Neuronal stem cell (in vitro differentiated cells): ENCODE measurements at regions not wholly inside any gene's neighbourhood (a gene's known extent, or its start where the extent isn't known, plus 50 kb on each side); places are given as distances from the start of the nearest gene placed in this dataset.

Experiments
- DNase-seq: peaks from one replicate; pipeline ENCODE4 v3.0.0-alpha.2; 2013; ENCODE audit warnings: low spot score
- H2AFZ ChIP-seq: one replicate; pipeline ENCODE4 v1.6.1; 2013; ENCODE audit warnings: mild to moderate bottlenecking, low read length, inconsistent platforms
- H2AK5ac ChIP-seq: 2 replicates; pipeline ENCODE4 v1.6.1; 2013; ENCODE audit warnings: low read depth, mild to moderate bottlenecking, inconsistent platforms, low read length, moderate library complexity, mixed read lengths
- H2BK120ac ChIP-seq: 2 replicates; pipeline ENCODE4 v1.6.1; 2013; ENCODE audit warnings: low read depth, mild to moderate bottlenecking, inconsistent platforms, low read length, moderate library complexity, mixed read lengths
- H2BK12ac ChIP-seq: one replicate; pipeline ENCODE4 v1.6.1; 2013; ENCODE audit warnings: low read length, inconsistent platforms
- H2BK15ac ChIP-seq: 2 replicates; pipeline ENCODE4 v1.6.1; 2013; ENCODE audit warnings: mild to moderate bottlenecking, low read length, inconsistent platforms, mixed read lengths
- H2BK5ac ChIP-seq: one replicate; pipeline ENCODE4 v1.6.1; 2013; ENCODE audit warnings: inconsistent platforms, mild to moderate bottlenecking, low read length, moderate library complexity
- H3K14ac ChIP-seq: one replicate; pipeline ENCODE4 v1.6.1; 2013; ENCODE audit warnings: low read length, inconsistent platforms
- H3K18ac ChIP-seq: 2 replicates; pipeline ENCODE4 v1.6.1; 2013; ENCODE audit warnings: low read length, inconsistent platforms
- H3K23ac ChIP-seq: 2 replicates; pipeline ENCODE4 v1.6.1; 2013; ENCODE audit warnings: low read depth, mild to moderate bottlenecking, mixed read lengths, low read length, inconsistent platforms; ENCODE audit not compliant: poor library complexity
- H3K27ac ChIP-seq: replicated peaks from 3 replicates; pipeline ENCODE4 v1.5.1; 2013; ENCODE audit warnings: low read length, inconsistent platforms
- H3K27me3 ChIP-seq, 3 experiments: 2 replicates each; pipeline ENCODE4 v1.6.1; 2013; ENCODE audit warnings: low read length in 3 of 3, mild to moderate bottlenecking in 2 of 3, inconsistent platforms in 1 of 3, low read depth in 1 of 3, mixed read lengths in 1 of 3, moderate library complexity in 1 of 3; ENCODE audit not compliant: control insufficient read depth in 3 of 3, insufficient read depth in 3 of 3
- H3K36me3 ChIP-seq, 2 donors: replicated peaks in 1 of 2; 2 replicates each; pipeline ENCODE4 v1.6.1; 2013; ENCODE audit warnings: low read length in 2 of 2; ENCODE audit not compliant: control insufficient read depth in 2 of 2, insufficient read depth in 2 of 2
- H3K4ac ChIP-seq: 2 replicates; pipeline ENCODE4 v1.6.1; 2013; ENCODE audit warnings: inconsistent platforms, mild to moderate bottlenecking, low read length, moderate library complexity
- H3K4me1 ChIP-seq, 2 donors: 1 replicate in 1 of 2; 2 replicates in 1 of 2; pipeline ENCODE4 v1.6.1; 2013; ENCODE audit warnings: low read length in 2 of 2, low read depth in 1 of 2; ENCODE audit not compliant: control insufficient read depth in 2 of 2, insufficient read depth in 1 of 2
- H3K4me2 ChIP-seq: one replicate; pipeline ENCODE4 v1.6.1; 2013; ENCODE audit warnings: mild to moderate bottlenecking, low read length, inconsistent platforms; ENCODE audit not compliant: insufficient read depth, poor library complexity, severe bottlenecking
- H3K4me3 ChIP-seq, 2 donors: 2 replicates each; pipeline ENCODE4 v1.5.1; 2013; ENCODE audit warnings: low read length in 2 of 2, mild to moderate bottlenecking in 2 of 2, inconsistent platforms in 1 of 2, moderate library complexity in 1 of 2
- H3K79me1 ChIP-seq: one replicate; pipeline ENCODE4 v1.6.1; 2013; ENCODE audit warnings: low read depth, mild to moderate bottlenecking, inconsistent platforms, low read length, moderate library complexity
- H3K9ac ChIP-seq: one replicate; pipeline ENCODE4 v1.6.1; 2013; ENCODE audit warnings: mild to moderate bottlenecking, low read depth, low read length, inconsistent platforms; ENCODE audit not compliant: poor library complexity
- H3K9me3 ChIP-seq, 2 donors: replicated peaks in 1 of 2; 2 replicates each; pipeline versions ENCODE3 to v1.6.1; 2013; ENCODE audit warnings: low read length in 2 of 2, mild to moderate bottlenecking in 2 of 2, inconsistent platforms in 1 of 2, low read depth in 1 of 2, mixed read lengths in 1 of 2, moderate library complexity in 1 of 2; ENCODE audit not compliant: control insufficient read depth in 2 of 2, insufficient read depth in 1 of 2
- H4K8ac ChIP-seq: one replicate; pipeline ENCODE4 v1.6.1; 2013; ENCODE audit warnings: low read depth, mild to moderate bottlenecking, inconsistent platforms, low read length, moderate library complexity
- H4K91ac ChIP-seq: one replicate; pipeline ENCODE4 v1.6.1; 2013; ENCODE audit warnings: low read length, low read depth, mild to moderate bottlenecking, inconsistent platforms; ENCODE audit not compliant: poor library complexity
- WGBS, 2 donors: extraction: QIAGEN DNeasy Blood & Tissue Kit; methylation state at CpG; one replicate each; pipeline ENCODE4 v1.1.7; 2013; ENCODE audit warnings: missing lambda C conversion rate in 2 of 2, mixed read lengths in 1 of 2; ENCODE audit not compliant: insufficient read length in 2 of 2, insufficient replicate concordance in 1 of 2; ENCODE audit errors: extremely low coverage in 2 of 2; 5-methylcytosine and 5-hydroxymethylcytosine counted together

- Histone ChIP-seq H3K4ac (no peak overlapping the region), H2BK15ac (no peak overlapping the region), H3K14ac (no peak overlapping the region), H3K23ac (no peak overlapping the region), H3K18ac (no peak overlapping the region), H3K27ac (no peak overlapping the region), H2BK12ac (no peak overlapping the region), H3K4me1 (no peaks in the 10 kb centered on the region), H3K4me3 (no peak overlapping the region), H3K79me1 (no peaks in the 10 kb centered on the region), H3K9me3 (no peaks in the 10 kb centered on the region), H3K36me3 (no peaks in the 10 kb centered on the region), H3K9ac (no peak overlapping the region), H3K27me3 (no peaks in the 10 kb centered on the region), H2BK5ac (no peak overlapping the region), H2AFZ (no peak overlapping the region), H3K4me2 (no peak overlapping the region), H4K8ac (no peak overlapping the region), H2BK120ac (no peak overlapping the region), H2AK5ac (no peak overlapping the region), H4K91ac (no peak overlapping the region)
- WGBS, 2 donors: no CpG with 5 or more reads among the region's 1 CpG
- no peak for DNase-seq
These were observed 230.3 kb downstream of the OTOR start for GRCh38 chr20:16978497-16978896.

- Histone ChIP-seq H3K79me1 (no peaks in the 10 kb centered on the region), H3K9me3 (no peaks in the 10 kb centered on the region), H2AK5ac (no peak overlapping the region), H3K27me3 (no peaks in the 10 kb centered on the region), H3K4me2 (no peak overlapping the region), H3K23ac (no peak overlapping the region), H3K27ac (no peak overlapping the region), H3K18ac (no peak overlapping the region), H2AFZ (no peak overlapping the region), H2BK12ac (no peak overlapping the region), H2BK5ac (no peak overlapping the region), H2BK15ac (no peak overlapping the region), H3K9ac (no peak overlapping the region), H3K4me3 (no peak overlapping the region), H2BK120ac (no peak overlapping the region), H3K4me1 (no peaks in the 10 kb centered on the region), H3K4ac (no peak overlapping the region), H3K14ac (no peak overlapping the region), H4K8ac (no peak overlapping the region), H3K36me3 (no peaks in the 10 kb centered on the region), H4K91ac (no peak overlapping the region)
- no CpG with 5 or more reads among the region's 4 CpGs for WGBS, 2 donors
- DNase-seq: no peak
These were observed 234.1 kb downstream of the OTOR start for GRCh38 chr20:16982091-16982726.

- no peak overlapping the region for H2BK120ac ChIP-seq
- no peak overlapping the region for H2AK5ac ChIP-seq
- no peak overlapping the region for H4K8ac ChIP-seq
- no peak overlapping the region for H2BK15ac ChIP-seq
- H3K4me3 ChIP-seq: no peak overlapping the region
- H3K36me3 ChIP-seq: no peaks in the 10 kb centered on the region
- H3K4me1 ChIP-seq: no peaks in the 10 kb centered on the region
- no peak overlapping the region for H3K4me2 ChIP-seq
- no peaks in the 10 kb centered on the region for H3K79me1 ChIP-seq
- H3K23ac ChIP-seq: no peak overlapping the region
- no peaks in the 10 kb centered on the region for H3K9me3 ChIP-seq
- no peak overlapping the region for H3K27ac ChIP-seq
- peaks cover 0 to 1% (median 0%) of the 10 kb centered on the region in 3 experiments for H3K27me3 ChIP-seq
- H2BK12ac ChIP-seq: no peak overlapping the region
- H2BK5ac ChIP-seq: no peak overlapping the region
- H3K14ac ChIP-seq: no peak overlapping the region
- no peak overlapping the region for H3K4ac ChIP-seq
- H3K18ac ChIP-seq: no peak overlapping the region
- H4K91ac ChIP-seq: no peak overlapping the region
- no peak for DNase-seq
- no peak overlapping the region for H3K9ac ChIP-seq
- no peak overlapping the region for H2AFZ ChIP-seq
These were observed 236.3 kb downstream of the OTOR start for GRCh38 chr20:16984481-16984880.

GRCh38 chr20:17003170-17003870, 223.5 kb upstream of the PCSK2 start:
- H2AFZ ChIP-seq: no peak overlapping the region

More at GRCh38 chr20:17003170-17003870, 223.5 kb upstream of the PCSK2 start:
- Histone ChIP-seq H2BK120ac (no peak overlapping the region), H3K9ac (no peak overlapping the region), H3K27ac (no peak overlapping the region), H2AK5ac (no peak overlapping the region), H3K4ac (no peak overlapping the region), H4K91ac (no peak overlapping the region), H2BK5ac (no peak overlapping the region), H3K4me1 (no peaks in the 10 kb centered on the region), H3K14ac (no peak overlapping the region), H3K36me3 (no peaks in the 10 kb centered on the region), H3K4me2 (no peak overlapping the region), H4K8ac (no peak overlapping the region), H3K4me3 (no peak overlapping the region), H3K79me1 (no peaks in the 10 kb centered on the region), H3K23ac (no peak overlapping the region), H3K9me3 (no peaks in the 10 kb centered on the region), H2BK15ac (no peak overlapping the region), H3K18ac (no peak overlapping the region), H2BK12ac (no peak overlapping the region), H3K27me3 (no peaks in the 10 kb centered on the region)
- WGBS, 2 donors: no CpG with 5 or more reads among the region's 7 CpGs
- DNase-seq: no peak
